ENCODE measurements at regions not wholly inside any gene's neighbourhood (a gene's known extent, or its start where the extent isn't known, plus 50 kb on each side); places are given as distances from the start of the nearest gene placed in this dataset.

- H3K27ac ChIP-seq (ENCODE audit: insufficient read depth, low read length): no peak overlapping the region
- H3K4me2 ChIP-seq (ENCODE audit: extremely low read depth, insufficient read depth, low read length): no peak overlapping the region
- no peaks in the 10 kb centered on the region for H3K79me2 ChIP-seq (ENCODE audit: control insufficient read depth, insufficient read depth, low read length)
- DNase-seq (ENCODE audit: low read depth in 2 of 2): no peak
- no peak overlapping the region for H3K4me3 ChIP-seq (replicated peaks in 1 of 4; ENCODE audit: control extremely low read depth in 1 of 4, insufficient read depth in 1 of 4, low read depth in 3 of 4, low read length in 4 of 4)
- TF ChIP-seq CTCF (conservative IDR thresholded peaks at IDR 0.05 in 1 of 2, IDR thresholded peaks at IDR 0.05 in 1 of 2; ENCODE audit: low read depth in 1 of 2, low read length in 2 of 2): no peak
- no peak for TF ChIP-seq EZH2 (IDR thresholded peaks at IDR 0.05; ENCODE audit: low read length, missing control alignments)
- no peaks in the 10 kb centered on the region for H3K36me3 ChIP-seq (ENCODE audit: control insufficient read depth, insufficient read depth, low read length)
- H4K20me1 ChIP-seq (ENCODE audit: control insufficient read depth, extremely low read depth, insufficient read depth, low read length): no peaks in the 10 kb centered on the region
- no peaks in the 10 kb centered on the region for H3K9me3 ChIP-seq (ENCODE audit: control insufficient read depth, insufficient read depth, low read depth, low read length)
- no peak overlapping the region for H3K9ac ChIP-seq (ENCODE audit: insufficient read depth, low read length)
- H3K4me1 ChIP-seq (ENCODE audit: control insufficient read depth, extremely low read depth, insufficient read depth, low read length): peaks cover 14% of the 10 kb centered on the region
- no peaks in the 10 kb centered on the region for H3K27me3 ChIP-seq (ENCODE audit: control insufficient read depth, insufficient read depth, low read length)
- no peak overlapping the region for H2AFZ ChIP-seq (ENCODE audit: low read length)
Observed at GRCh38 chr15:79677241-79677640, 219.6 kb downstream of the MTHFS start.

GRCh38 chr15:79678032-79678701, 218.6 kb downstream of the MTHFS start:
- Histone ChIP-seq H3K27me3 (ENCODE audit: control insufficient read depth, insufficient read depth, low read length) (no peaks in the 10 kb centered on the region), H4K20me1 (ENCODE audit: control insufficient read depth, extremely low read depth, insufficient read depth, low read length) (no peaks in the 10 kb centered on the region), H3K36me3 (ENCODE audit: control insufficient read depth, insufficient read depth, low read length) (no peaks in the 10 kb centered on the region), H3K9me3 (ENCODE audit: control insufficient read depth, insufficient read depth, low read depth, low read length) (no peaks in the 10 kb centered on the region), H3K27ac (ENCODE audit: insufficient read depth, low read length) (no peak overlapping the region), H3K4me1 (ENCODE audit: control insufficient read depth, extremely low read depth, insufficient read depth, low read length) (peaks cover 20% of the 10 kb centered on the region), H3K4me3 (replicated peaks in 1 of 4; ENCODE audit: control extremely low read depth in 1 of 4, insufficient read depth in 1 of 4, low read depth in 3 of 4, low read length in 4 of 4) (no peak overlapping the region), H2AFZ (ENCODE audit: low read length) (no peak overlapping the region), H3K9ac (ENCODE audit: insufficient read depth, low read length) (no peak overlapping the region), H3K4me2 (ENCODE audit: extremely low read depth, insufficient read depth, low read length) (no peak overlapping the region), H3K79me2 (ENCODE audit: control insufficient read depth, insufficient read depth, low read length) (no peaks in the 10 kb centered on the region)
- no peak for TF ChIP-seq EZH2 (IDR thresholded peaks at IDR 0.05; ENCODE audit: low read length, missing control alignments)
- TF ChIP-seq CTCF (conservative IDR thresholded peaks at IDR 0.05 in 1 of 2, IDR thresholded peaks at IDR 0.05 in 1 of 2; ENCODE audit: low read depth in 1 of 2, low read length in 2 of 2): no peak
- no peak for DNase-seq (ENCODE audit: low read depth in 2 of 2)

GRCh38 chr15:79680720-79681119, 216.1 kb downstream of the MTHFS start:
- Histone ChIP-seq H3K4me3 (replicated peaks in 1 of 4; ENCODE audit: control extremely low read depth in 1 of 4, insufficient read depth in 1 of 4, low read depth in 3 of 4, low read length in 4 of 4) (no peak overlapping the region), H3K4me2 (ENCODE audit: extremely low read depth, insufficient read depth, low read length) (no peak overlapping the region), H3K36me3 (ENCODE audit: control insufficient read depth, insufficient read depth, low read length) (no peaks in the 10 kb centered on the region), H3K9me3 (ENCODE audit: control insufficient read depth, insufficient read depth, low read depth, low read length) (no peaks in the 10 kb centered on the region), H3K79me2 (ENCODE audit: control insufficient read depth, insufficient read depth, low read length) (no peaks in the 10 kb centered on the region), H3K4me1 (ENCODE audit: control insufficient read depth, extremely low read depth, insufficient read depth, low read length) (peaks cover 17% of the 10 kb centered on the region), H3K27me3 (ENCODE audit: control insufficient read depth, insufficient read depth, low read length) (no peaks in the 10 kb centered on the region), H2AFZ (ENCODE audit: low read length) (no peak overlapping the region), H3K27ac (ENCODE audit: insufficient read depth, low read length) (no peak overlapping the region), H3K9ac (ENCODE audit: insufficient read depth, low read length) (no peak overlapping the region), H4K20me1 (ENCODE audit: control insufficient read depth, extremely low read depth, insufficient read depth, low read length) (no peaks in the 10 kb centered on the region)
- DNase-seq (ENCODE audit: low read depth in 2 of 2): peak; percentile 20 to 88
- TF ChIP-seq EZH2 (IDR thresholded peaks at IDR 0.05; ENCODE audit: low read length, missing control alignments) (no peak), CTCF (conservative IDR thresholded peaks at IDR 0.05 in 1 of 2, IDR thresholded peaks at IDR 0.05 in 1 of 2; ENCODE audit: low read depth in 1 of 2, low read length in 2 of 2) (no peak)
